ENCODE measurements at regions not wholly inside any gene's neighbourhood (a gene's known extent, or its start where the extent isn't known, plus 50 kb on each side); places are given as distances from the start of the nearest gene placed in this dataset.

DNA sequence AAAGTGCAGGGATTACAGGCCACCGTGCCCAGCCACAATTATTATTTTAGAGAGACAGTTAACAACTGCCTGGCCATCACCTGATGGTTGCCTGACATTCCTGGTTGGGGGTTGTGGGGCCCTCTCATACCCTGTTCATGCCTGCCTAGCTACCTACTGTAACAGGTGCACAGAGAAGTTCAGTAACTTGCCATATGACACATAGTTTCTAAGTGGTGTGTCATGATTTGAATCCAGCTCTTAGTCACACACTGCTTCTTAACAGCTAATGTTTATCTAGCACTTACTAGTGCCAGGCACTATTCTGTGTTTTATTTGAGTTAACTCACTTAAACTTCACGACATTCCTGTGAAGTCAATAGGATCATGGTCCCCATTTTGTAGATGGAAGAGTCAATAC is 122.7 kb upstream of the JADE1 start:
- Histone ChIP-seq H3K9me3 (ENCODE audit: low read length) (peaks cover 11% of the 10 kb centered on the region; the same call in 1 of the 2 replicates), H3K36me3 (replicated peaks in 1 of 2; ENCODE audit: control insufficient read depth in 1 of 2, insufficient read depth in 2 of 2, low read length in 2 of 2) (no peaks in the 10 kb centered on the region), H3K27me3 (ENCODE audit: control insufficient read depth in 1 of 2, insufficient read depth in 2 of 2, low read length in 2 of 2) (no peaks in the 10 kb centered on the region), H2AFZ (ENCODE audit: low read length) (no peak overlapping the region), H3K79me2 (ENCODE audit: insufficient read depth, low read length) (no peaks in the 10 kb centered on the region), H4K20me1 (ENCODE audit: insufficient read depth, low read length) (no peaks in the 10 kb centered on the region), H3K9ac (ENCODE audit: insufficient read depth, low read depth, low read length) (no peak overlapping the region), H3K4me3 (replicated peaks in 1 of 3; ENCODE audit: insufficient read depth in 1 of 3, low read depth in 2 of 3, low read length in 3 of 3) (no peak overlapping the region), H3K27ac (ENCODE audit: extremely low read length, insufficient read depth, low read length) (no peak overlapping the region), H3K4me2 (ENCODE audit: low read depth, low read length) (no peak overlapping the region), H3K4me1 (ENCODE audit: insufficient read depth, low read length) (peaks cover 15% of the 10 kb centered on the region)
- TF ChIP-seq ZNF207 (IDR thresholded peaks at IDR 0.05; ENCODE audit: borderline replicate concordance), result no peak
- no peak for TF ChIP-seq MIXL1 (CRISPR knock-in tag; IDR thresholded peaks at IDR 0.05)
- TF ChIP-seq, protein P1, sequence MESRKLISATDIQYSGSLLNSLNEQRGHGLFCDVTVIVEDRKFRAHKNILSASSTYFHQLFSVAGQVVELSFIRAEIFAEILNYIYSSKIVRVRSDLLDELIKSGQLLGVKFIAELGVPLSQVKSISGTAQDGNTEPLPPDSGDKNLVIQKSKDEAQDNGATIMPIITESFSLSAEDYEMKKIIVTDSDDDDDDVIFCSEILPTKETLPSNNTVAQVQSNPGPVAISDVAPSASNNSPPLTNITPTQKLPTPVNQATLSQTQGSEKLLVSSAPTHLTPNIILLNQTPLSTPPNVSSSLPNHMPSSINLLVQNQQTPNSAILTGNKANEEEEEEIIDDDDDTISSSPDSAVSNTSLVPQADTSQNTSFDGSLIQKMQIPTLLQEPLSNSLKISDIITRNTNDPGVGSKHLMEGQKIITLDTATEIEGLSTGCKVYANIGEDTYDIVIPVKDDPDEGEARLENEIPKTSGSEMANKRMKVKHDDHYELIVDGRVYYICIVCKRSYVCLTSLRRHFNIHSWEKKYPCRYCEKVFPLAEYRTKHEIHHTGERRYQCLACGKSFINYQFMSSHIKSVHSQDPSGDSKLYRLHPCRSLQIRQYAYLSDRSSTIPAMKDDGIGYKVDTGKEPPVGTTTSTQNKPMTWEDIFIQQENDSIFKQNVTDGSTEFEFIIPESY (CRISPR knock-in tag; IDR thresholded peaks at IDR 0.05), result no peak
- TF ChIP-seq ARHGAP35 (CRISPR knock-in tag; IDR thresholded peaks at IDR 0.05; ENCODE audit: borderline replicate concordance), result no peak
- no peak for TF ChIP-seq SP4 (CRISPR knock-in tag; IDR thresholded peaks at IDR 0.05)
- no peak for TF ChIP-seq GABPA (IDR thresholded peaks at IDR 0.05; ENCODE audit: low read depth, low read length)
- no peak for TF ChIP-seq GABPA (CRISPR knock-in tag; IDR thresholded peaks at IDR 0.05; ENCODE audit: low read depth)
- TF ChIP-seq ZNF891 (CRISPR knock-in tag; IDR thresholded peaks at IDR 0.05), result no peak
- no peak for TF ChIP-seq AGO2 (optimal IDR thresholded peaks at IDR 0.05; ENCODE audit: low read depth, low read length)
- TF ChIP-seq, protein P2, sequence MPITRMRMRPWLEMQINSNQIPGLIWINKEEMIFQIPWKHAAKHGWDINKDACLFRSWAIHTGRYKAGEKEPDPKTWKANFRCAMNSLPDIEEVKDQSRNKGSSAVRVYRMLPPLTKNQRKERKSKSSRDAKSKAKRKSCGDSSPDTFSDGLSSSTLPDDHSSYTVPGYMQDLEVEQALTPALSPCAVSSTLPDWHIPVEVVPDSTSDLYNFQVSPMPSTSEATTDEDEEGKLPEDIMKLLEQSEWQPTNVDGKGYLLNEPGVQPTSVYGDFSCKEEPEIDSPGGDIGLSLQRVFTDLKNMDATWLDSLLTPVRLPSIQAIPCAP (CRISPR knock-in tag; IDR thresholded peaks at IDR 0.05; ENCODE audit: low read depth), result no peak
- TF ChIP-seq ZMYM3 (CRISPR knock-in tag; IDR thresholded peaks at IDR 0.05), result no peak
- TF ChIP-seq, protein P3, sequence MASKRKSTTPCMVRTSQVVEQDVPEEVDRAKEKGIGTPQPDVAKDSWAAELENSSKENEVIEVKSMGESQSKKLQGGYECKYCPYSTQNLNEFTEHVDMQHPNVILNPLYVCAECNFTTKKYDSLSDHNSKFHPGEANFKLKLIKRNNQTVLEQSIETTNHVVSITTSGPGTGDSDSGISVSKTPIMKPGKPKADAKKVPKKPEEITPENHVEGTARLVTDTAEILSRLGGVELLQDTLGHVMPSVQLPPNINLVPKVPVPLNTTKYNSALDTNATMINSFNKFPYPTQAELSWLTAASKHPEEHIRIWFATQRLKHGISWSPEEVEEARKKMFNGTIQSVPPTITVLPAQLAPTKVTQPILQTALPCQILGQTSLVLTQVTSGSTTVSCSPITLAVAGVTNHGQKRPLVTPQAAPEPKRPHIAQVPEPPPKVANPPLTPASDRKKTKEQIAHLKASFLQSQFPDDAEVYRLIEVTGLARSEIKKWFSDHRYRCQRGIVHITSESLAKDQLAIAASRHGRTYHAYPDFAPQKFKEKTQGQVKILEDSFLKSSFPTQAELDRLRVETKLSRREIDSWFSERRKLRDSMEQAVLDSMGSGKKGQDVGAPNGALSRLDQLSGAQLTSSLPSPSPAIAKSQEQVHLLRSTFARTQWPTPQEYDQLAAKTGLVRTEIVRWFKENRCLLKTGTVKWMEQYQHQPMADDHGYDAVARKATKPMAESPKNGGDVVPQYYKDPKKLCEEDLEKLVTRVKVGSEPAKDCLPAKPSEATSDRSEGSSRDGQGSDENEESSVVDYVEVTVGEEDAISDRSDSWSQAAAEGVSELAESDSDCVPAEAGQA (IDR thresholded peaks at IDR 0.05; ENCODE audit: low read depth), result no peak
- TF ChIP-seq, protein P3 (CRISPR knock-in tag; IDR thresholded peaks at IDR 0.05; ENCODE audit: borderline replicate concordance), result no peak
- TF ChIP-seq, protein P4, sequence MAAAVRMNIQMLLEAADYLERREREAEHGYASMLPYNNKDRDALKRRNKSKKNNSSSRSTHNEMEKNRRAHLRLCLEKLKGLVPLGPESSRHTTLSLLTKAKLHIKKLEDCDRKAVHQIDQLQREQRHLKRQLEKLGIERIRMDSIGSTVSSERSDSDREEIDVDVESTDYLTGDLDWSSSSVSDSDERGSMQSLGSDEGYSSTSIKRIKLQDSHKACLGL (CRISPR knock-in tag; IDR thresholded peaks at IDR 0.05), result no peak
- no peak for TF ChIP-seq ZNF124 (CRISPR knock-in tag; IDR thresholded peaks at IDR 0.05)
- TF ChIP-seq ZNF781 (CRISPR knock-in tag; IDR thresholded peaks at IDR 0.05; ENCODE audit: borderline replicate concordance, not compliant biosample characterization), result no peak
- in situ Hi-C loops (cut with HindIII; ENCODE audit: extremely low pct_ligation_motif_present, low pct_unique_long_range_greater_than_20kb) (no loop called here), intact Hi-C loops (cut with micrococcal nuclease; ENCODE audit: unreplicated experiment) (no loop called here)
- POLR2A ChIA-PET, result no interaction called here
- CTCF ChIA-PET (ENCODE audit: low intra/inter-chr PET ratio, low total read pairs), result no interaction called here
- DNase-seq (ENCODE audit: low spot score) (no peak), FAIRE-seq (no peak), ATAC-seq (no peak)
- WGBS (ENCODE audit: low lambda C conversion rate), result 73% methylated on average over 2 of the region's 2 CpGs
- no TSS peak for BruUV-seq (replicated peaks)

Measured in HepG2 (cell line).